Fibroblast of lung (primary cell): ENCODE measurements at regions not wholly inside any gene's neighbourhood (a gene's known extent, or its start where the extent isn't known, plus 50 kb on each side); places are given as distances from the start of the nearest gene placed in this dataset.

Experiments used
- DNase-seq, 2 donors: peaks; one replicate each; pipeline versions ENCODE4 v3.0.0 to v3.0.0-alpha.2; 2010; ENCODE audit warnings: low read depth in 2 of 2
- H2AFZ ChIP-seq: 2 replicates; pipeline ENCODE4 v1.5.1; 2012; ENCODE audit warnings: low read length, control low read depth, inconsistent platforms
- H3K27ac ChIP-seq: 2 replicates; pipeline ENCODE4 v1.5.1; 2011; ENCODE audit warnings: low read length, control low read depth; ENCODE audit not compliant: insufficient read depth
- H3K27me3 ChIP-seq: 2 replicates; pipeline ENCODE4 v1.5.1; 2011; ENCODE audit warnings: mild to moderate bottlenecking, low read length; ENCODE audit not compliant: control insufficient read depth, insufficient read depth
- H3K36me3 ChIP-seq: 2 replicates; pipeline ENCODE4 v1.5.1; 2011; ENCODE audit warnings: low read length; ENCODE audit not compliant: control insufficient read depth, insufficient read depth
- H3K4me1 ChIP-seq: 2 replicates; pipeline ENCODE4 v1.5.1; 2011; ENCODE audit warnings: low read length; ENCODE audit not compliant: control insufficient read depth, insufficient read depth; ENCODE audit errors: extremely low read depth
- H3K4me2 ChIP-seq: 2 replicates; pipeline ENCODE4 v1.5.1; 2011; ENCODE audit warnings: low read length, control low read depth; ENCODE audit not compliant: insufficient read depth; ENCODE audit errors: extremely low read depth
- H3K4me3 ChIP-seq, 4 experiments: fragments of 200-600 bp in 1 of 4; sonication (generic) in 1 of 4; replicated peaks in 1 of 4; 2 replicates each; pipeline ENCODE4 v1.5.1; 2011 to 2016; ENCODE audit warnings: low read length in 4 of 4, low read depth in 3 of 4, mild to moderate bottlenecking in 3 of 4, control low read depth in 2 of 4, inconsistent platforms in 1 of 4, mixed read lengths in 1 of 4; ENCODE audit not compliant: insufficient read depth in 1 of 4; ENCODE audit errors: control extremely low read depth in 1 of 4
- H3K79me2 ChIP-seq: 2 replicates; pipeline ENCODE4 v1.5.1; 2012; ENCODE audit warnings: mild to moderate bottlenecking, low read length, inconsistent platforms; ENCODE audit not compliant: control insufficient read depth, insufficient read depth
- H3K9ac ChIP-seq: 2 replicates; pipeline ENCODE4 v1.5.1; 2011; ENCODE audit warnings: mild to moderate bottlenecking, low read length, control low read depth; ENCODE audit not compliant: insufficient read depth
- H3K9me3 ChIP-seq: 2 replicates; pipeline ENCODE4 v1.5.1; 2012; ENCODE audit warnings: low read depth, low read length; ENCODE audit not compliant: control insufficient read depth, insufficient read depth
- H4K20me1 ChIP-seq: 2 replicates; pipeline ENCODE4 v1.5.1; 2011; ENCODE audit warnings: low read length; ENCODE audit not compliant: control insufficient read depth, insufficient read depth; ENCODE audit errors: extremely low read depth
- EZH2 ChIP-seq: IDR thresholded peaks from 2 replicates; pipeline ENCODE4 v1.5.1; 2012; ENCODE audit warnings: low read length, control low read depth, mild to moderate bottlenecking; ENCODE audit errors: missing control alignments
- TF ChIP-seq, protein P1 (sequence below), 2 donors: IDR thresholded peaks in 1 of 2; conservative IDR thresholded peaks in 1 of 2; 1 replicate in 1 of 2; 2 replicates in 1 of 2; pipeline ENCODE4 v1.5.1; 2011 to 2012; ENCODE audit warnings: low read length in 2 of 2, control low read depth in 1 of 2, inconsistent platforms in 1 of 2, low read depth in 1 of 2, mild to moderate bottlenecking in 1 of 2

DNA sequence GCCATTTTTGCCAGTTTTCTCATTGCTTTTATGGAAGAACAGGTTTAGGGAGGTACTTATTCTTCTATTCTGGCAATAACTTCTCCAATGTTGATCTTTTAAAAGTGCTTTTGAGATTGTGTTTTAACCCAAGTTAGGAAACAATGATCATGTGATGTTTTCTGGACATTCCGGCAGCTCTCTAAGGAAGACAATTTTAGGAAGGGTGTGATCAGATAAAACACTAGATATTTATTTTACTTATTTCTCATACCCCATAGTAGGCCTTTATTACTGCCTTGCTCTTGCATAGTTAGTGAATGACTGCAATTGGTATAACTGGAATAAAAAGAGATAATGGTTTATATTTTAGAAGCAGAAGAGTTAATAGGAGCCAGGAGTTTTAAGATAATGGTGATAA, 68.4 kb upstream of the SPATA13 start:
- TF ChIP-seq, protein P1, sequence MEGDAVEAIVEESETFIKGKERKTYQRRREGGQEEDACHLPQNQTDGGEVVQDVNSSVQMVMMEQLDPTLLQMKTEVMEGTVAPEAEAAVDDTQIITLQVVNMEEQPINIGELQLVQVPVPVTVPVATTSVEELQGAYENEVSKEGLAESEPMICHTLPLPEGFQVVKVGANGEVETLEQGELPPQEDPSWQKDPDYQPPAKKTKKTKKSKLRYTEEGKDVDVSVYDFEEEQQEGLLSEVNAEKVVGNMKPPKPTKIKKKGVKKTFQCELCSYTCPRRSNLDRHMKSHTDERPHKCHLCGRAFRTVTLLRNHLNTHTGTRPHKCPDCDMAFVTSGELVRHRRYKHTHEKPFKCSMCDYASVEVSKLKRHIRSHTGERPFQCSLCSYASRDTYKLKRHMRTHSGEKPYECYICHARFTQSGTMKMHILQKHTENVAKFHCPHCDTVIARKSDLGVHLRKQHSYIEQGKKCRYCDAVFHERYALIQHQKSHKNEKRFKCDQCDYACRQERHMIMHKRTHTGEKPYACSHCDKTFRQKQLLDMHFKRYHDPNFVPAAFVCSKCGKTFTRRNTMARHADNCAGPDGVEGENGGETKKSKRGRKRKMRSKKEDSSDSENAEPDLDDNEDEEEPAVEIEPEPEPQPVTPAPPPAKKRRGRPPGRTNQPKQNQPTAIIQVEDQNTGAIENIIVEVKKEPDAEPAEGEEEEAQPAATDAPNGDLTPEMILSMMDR (conservative IDR thresholded peaks at IDR 0.05 in 1 of 2, IDR thresholded peaks at IDR 0.05 in 1 of 2; ENCODE audit: low read depth in 1 of 2, low read length in 2 of 2): no peak
- no peak for TF ChIP-seq EZH2
- no peak overlapping the region for H3K4me3 ChIP-seq
- DNase-seq: no peak
- no peak overlapping the region for H2AFZ ChIP-seq
- H3K27me3 ChIP-seq: peaks cover 5% of the 10 kb centered on the region
- no peaks in the 10 kb centered on the region for H3K4me1 ChIP-seq
- no peaks in the 10 kb centered on the region for H3K79me2 ChIP-seq
- H3K4me2 ChIP-seq: no peak overlapping the region
- H3K36me3 ChIP-seq: no peaks in the 10 kb centered on the region
- H4K20me1 ChIP-seq: no peaks in the 10 kb centered on the region
- H3K9ac ChIP-seq: no peak overlapping the region
- no peaks in the 10 kb centered on the region for H3K9me3 ChIP-seq
- H3K27ac ChIP-seq: no peak overlapping the region

DNA sequence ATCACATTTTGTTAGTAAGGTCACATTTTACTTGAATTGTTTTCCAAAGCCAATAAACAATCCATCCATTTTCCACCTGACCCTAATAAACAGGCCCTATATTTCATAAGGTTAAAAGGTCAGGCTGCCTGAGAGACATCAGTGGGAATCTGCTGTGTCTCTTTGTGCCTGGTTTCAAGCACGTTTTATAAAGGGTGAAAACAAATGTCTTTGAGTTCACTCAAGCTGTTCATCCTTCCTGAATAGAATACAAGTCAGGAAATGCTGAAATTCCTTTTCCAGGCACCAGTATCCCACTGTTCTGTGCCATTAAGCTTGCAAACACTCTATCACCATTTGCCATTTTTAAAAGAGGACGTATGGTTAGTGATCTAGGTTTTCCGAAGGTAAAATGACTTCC, 67.5 kb upstream of the SPATA13 start:
- H3K27ac ChIP-seq: no peak overlapping the region
- H3K4me1 ChIP-seq: no peaks in the 10 kb centered on the region
- H3K9me3 ChIP-seq: no peaks in the 10 kb centered on the region
- no peak overlapping the region for H2AFZ ChIP-seq
- no peaks in the 10 kb centered on the region for H3K79me2 ChIP-seq
- no peak overlapping the region for H3K4me3 ChIP-seq
- H4K20me1 ChIP-seq: no peaks in the 10 kb centered on the region
- DNase-seq: no peak
- peaks cover 2% of the 10 kb centered on the region for H3K27me3 ChIP-seq
- TF ChIP-seq, protein P1 (conservative IDR thresholded peaks at IDR 0.05 in 1 of 2, IDR thresholded peaks at IDR 0.05 in 1 of 2; ENCODE audit: low read depth in 1 of 2, low read length in 2 of 2): no peak
- TF ChIP-seq EZH2: no peak
- no peak overlapping the region for H3K9ac ChIP-seq
- H3K4me2 ChIP-seq: no peak overlapping the region
- no peaks in the 10 kb centered on the region for H3K36me3 ChIP-seq

DNA sequence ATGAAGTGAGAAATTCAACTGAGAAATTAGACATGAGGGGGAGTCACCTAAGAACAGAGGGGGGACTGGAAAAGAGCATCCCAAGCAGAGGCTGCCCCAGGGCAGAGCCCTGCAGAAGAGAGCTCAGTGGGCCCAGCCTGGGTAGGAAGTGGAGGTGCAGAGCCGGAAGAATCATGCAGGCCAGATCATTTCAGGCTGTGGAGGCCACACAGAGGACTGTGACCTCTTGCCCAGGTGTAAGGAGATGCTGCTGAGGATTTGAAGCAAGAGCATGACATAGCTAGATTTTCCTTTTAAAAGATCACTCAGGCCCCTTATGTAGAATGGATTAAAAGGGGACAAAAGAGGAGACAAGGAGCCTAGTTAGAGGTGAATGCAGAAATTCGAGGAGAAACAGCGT, 63.9 kb upstream of the SPATA13 start:
- no peak overlapping the region for H3K9ac ChIP-seq
- no peak for TF ChIP-seq EZH2
- TF ChIP-seq, protein P1 (conservative IDR thresholded peaks at IDR 0.05 in 1 of 2, IDR thresholded peaks at IDR 0.05 in 1 of 2; ENCODE audit: low read depth in 1 of 2, low read length in 2 of 2): no peak
- H3K4me1 ChIP-seq: no peaks in the 10 kb centered on the region
- H2AFZ ChIP-seq: no peak overlapping the region
- H3K27ac ChIP-seq: no peak overlapping the region
- H3K27me3 ChIP-seq: no peaks in the 10 kb centered on the region
- H3K4me2 ChIP-seq: no peak overlapping the region
- H3K9me3 ChIP-seq: no peaks in the 10 kb centered on the region
- no peak for DNase-seq
- no peaks in the 10 kb centered on the region for H4K20me1 ChIP-seq
- no peaks in the 10 kb centered on the region for H3K79me2 ChIP-seq
- no peaks in the 10 kb centered on the region for H3K36me3 ChIP-seq
- no peak overlapping the region for H3K4me3 ChIP-seq
